Upper lobe of left lung (tissue), 4 donors: ENCODE measurements at regions not wholly inside any gene's neighbourhood (a gene's known extent, or its start where the extent isn't known, plus 50 kb on each side); places are given as distances from the start of the nearest gene placed in this dataset.

Source experiments
- EP300 ChIP-seq, 4 donors: sonication (generic); formaldehyde crosslinking; IDR thresholded peaks; one replicate each; pipeline ENCODE4 v1.5.1; 2017; ENCODE audit warnings: antibody characterized with exemption in 4 of 4, control low read depth in 2 of 4
- POLR2A ChIP-seq, 4 donors: fragments of 450-650 bp; IDR thresholded peaks; one replicate each; pipeline ENCODE4 v1.5.1; 2016 to 2017; ENCODE audit warnings: antibody characterized with exemption in 4 of 4, mild to moderate bottlenecking in 2 of 4
- TF ChIP-seq, protein P1 (sequence below), 6 experiments: fragments of 450-650 bp in 4 of 6; fragments of 200-600 bp in 2 of 6; sonication (generic) in 2 of 6; IDR thresholded peaks; one replicate each; pipeline ENCODE4 v1.5.1; 2016 to 2019; ENCODE audit warnings: antibody characterized with exemption in 6 of 6

- TF ChIP-seq EP300 (IDR thresholded peaks at IDR 0.05) (no peak), POLR2A (IDR thresholded peaks at IDR 0.05) (no peak)
- TF ChIP-seq, protein P1, sequence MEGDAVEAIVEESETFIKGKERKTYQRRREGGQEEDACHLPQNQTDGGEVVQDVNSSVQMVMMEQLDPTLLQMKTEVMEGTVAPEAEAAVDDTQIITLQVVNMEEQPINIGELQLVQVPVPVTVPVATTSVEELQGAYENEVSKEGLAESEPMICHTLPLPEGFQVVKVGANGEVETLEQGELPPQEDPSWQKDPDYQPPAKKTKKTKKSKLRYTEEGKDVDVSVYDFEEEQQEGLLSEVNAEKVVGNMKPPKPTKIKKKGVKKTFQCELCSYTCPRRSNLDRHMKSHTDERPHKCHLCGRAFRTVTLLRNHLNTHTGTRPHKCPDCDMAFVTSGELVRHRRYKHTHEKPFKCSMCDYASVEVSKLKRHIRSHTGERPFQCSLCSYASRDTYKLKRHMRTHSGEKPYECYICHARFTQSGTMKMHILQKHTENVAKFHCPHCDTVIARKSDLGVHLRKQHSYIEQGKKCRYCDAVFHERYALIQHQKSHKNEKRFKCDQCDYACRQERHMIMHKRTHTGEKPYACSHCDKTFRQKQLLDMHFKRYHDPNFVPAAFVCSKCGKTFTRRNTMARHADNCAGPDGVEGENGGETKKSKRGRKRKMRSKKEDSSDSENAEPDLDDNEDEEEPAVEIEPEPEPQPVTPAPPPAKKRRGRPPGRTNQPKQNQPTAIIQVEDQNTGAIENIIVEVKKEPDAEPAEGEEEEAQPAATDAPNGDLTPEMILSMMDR (IDR thresholded peaks at IDR 0.05) = no peak
Observed at GRCh38 chr2:41293491-41293890, 754.3 kb upstream of the PKDCC start.
